ENCODE measurements at regions not wholly inside any gene's neighbourhood (a gene's known extent, or its start where the extent isn't known, plus 50 kb on each side); places are given as distances from the start of the nearest gene placed in this dataset.

DNA sequence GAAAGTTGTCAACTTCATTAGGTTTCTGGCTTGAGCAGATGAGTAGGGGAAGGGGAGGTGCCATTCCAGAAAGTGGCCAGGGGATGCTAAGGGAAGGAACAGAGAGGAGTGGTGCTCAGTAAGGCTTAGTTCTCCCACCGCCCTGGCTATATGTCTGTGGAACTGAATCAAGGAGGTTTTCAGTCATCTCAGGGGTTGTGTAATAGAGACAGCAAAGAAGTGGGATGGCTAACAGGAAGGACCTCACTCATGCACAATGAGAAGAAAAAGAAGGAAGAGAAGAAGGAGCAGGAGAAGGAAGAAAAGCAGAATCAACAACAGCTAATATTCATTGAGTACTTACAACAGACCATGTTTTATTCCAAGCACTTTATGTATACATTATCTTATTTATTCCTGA is 368.7 kb downstream of the MID1IP1 start:
- TF ChIP-seq CTCF (IDR thresholded peaks at IDR 0.05) (no peak), POLR2A (IDR thresholded peaks at IDR 0.05) (no peak)

All from thyroid gland (tissue), 4 donors.